AG20443 (cell line): ENCODE measurements at regions not wholly inside any gene's neighbourhood (a gene's known extent, or its start where the extent isn't known, plus 50 kb on each side); places are given as distances from the start of the nearest gene placed in this dataset.
"Not testable (repeated sequence)": the region's sequence is repeated elsewhere in the genome, so short reads cannot be mapped to it uniquely, and the experiment has no call there.

ENCODE experiments used
- DNase-seq: peaks from one replicate; pipeline ENCODE4 v3.0.0; 2012; ENCODE audit warnings: low spot score, mixed read lengths

DNA sequence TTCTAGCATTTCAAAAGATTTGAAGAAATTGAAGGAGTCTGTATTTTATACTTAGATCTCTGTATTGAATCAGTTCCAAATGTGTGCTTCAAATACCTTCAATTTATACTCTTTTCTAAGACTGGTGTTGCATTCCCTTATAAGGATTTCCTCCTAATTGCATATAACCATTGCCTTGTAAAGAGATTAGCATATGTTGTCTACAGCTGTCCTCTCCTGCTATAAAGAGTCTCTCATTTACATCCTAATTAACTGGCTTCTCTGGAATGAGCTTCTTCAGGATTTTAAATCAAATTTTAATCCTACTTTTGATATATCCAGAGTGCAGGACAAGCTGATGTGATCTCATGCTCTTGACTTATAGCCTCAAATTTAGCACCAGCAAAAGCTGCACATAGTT, 957.3 kb downstream of the XPNPEP1 start:
- no peak for DNase-seq

DNA sequence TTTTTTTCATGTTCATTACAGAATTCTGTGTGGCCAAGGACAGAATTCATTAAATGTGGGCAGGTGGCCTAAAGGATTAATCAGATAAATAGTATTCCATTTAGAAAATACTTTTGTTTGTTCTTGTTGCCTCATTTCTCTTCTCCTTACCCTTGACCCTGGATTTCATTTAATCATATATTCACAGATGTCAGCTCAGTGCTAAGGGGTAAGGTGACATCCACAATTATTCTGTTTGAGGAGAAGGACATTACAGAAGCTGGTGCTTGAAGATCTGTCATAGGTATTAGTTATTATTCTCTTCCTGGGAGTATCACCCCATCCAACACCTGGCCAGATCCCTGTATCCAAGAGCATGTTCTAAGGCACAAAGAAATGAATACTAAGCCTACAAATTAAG, 961.1 kb downstream of the XPNPEP1 start:
- DNase-seq = no peak

GRCh38 chr10:108957681-108958080, 965.6 kb downstream of the XPNPEP1 start:
- peak; percentile 24 for DNase-seq

DNA sequence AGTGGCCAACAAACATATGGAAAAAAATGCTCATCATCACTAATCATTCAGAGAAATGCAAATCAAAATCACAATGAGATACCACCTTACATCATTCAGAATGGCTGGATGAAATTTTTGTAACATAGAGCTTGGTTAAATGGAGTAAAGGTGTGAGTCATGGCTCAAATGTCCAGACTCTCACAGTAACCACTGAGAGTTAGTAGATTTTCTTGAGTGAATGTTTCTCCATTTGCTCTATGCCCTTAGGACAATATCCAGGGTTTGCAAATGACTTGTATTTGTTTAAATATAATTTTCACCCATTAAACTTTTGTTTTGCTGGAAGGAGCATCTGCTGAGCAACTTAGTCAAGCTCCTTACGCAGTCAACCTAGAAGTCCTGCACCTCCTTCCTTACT, 967.2 kb downstream of the XPNPEP1 start:
- no peak for DNase-seq

DNA sequence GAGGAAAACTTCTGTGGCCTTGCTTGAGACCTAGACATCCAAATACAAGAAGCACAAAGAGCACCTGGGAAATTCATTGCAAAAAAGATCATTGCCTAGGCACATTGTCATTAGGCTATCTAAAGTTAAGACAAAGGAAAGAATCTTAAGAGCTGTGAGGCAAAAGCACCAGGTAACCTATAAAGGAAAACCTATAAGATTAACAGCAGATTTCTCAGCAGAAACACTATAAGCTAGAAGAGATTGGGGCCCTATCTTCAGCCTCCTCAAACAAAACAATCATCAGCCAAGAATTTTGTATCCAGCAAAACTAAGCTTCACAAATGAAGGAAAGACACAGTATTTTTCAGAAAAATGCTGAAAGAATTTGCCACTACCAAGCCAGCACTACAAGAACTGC, 1003.3 kb downstream of the XPNPEP1 start:
- not testable (repeated sequence) for DNase-seq

DNA sequence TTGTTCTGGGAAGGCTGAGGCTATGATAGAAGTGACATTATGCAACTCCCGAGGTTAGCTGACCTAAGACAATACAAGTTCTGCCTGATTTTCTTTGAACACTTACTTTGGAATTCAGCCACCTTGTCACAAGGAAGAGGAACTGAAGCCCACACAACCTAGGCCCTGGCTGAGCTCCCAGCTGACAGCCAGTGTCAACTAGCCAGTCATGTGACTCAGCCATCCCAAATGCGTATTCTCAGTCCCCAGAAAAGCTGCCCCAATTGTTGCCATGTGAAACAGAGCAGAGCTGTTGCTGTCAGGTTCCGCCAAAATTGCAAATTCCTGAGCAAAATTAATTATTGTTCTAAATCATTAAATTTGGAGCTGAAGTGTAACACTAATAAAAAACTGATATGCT, 1010.0 kb downstream of the XPNPEP1 start:
- DNase-seq = no peak

DNA sequence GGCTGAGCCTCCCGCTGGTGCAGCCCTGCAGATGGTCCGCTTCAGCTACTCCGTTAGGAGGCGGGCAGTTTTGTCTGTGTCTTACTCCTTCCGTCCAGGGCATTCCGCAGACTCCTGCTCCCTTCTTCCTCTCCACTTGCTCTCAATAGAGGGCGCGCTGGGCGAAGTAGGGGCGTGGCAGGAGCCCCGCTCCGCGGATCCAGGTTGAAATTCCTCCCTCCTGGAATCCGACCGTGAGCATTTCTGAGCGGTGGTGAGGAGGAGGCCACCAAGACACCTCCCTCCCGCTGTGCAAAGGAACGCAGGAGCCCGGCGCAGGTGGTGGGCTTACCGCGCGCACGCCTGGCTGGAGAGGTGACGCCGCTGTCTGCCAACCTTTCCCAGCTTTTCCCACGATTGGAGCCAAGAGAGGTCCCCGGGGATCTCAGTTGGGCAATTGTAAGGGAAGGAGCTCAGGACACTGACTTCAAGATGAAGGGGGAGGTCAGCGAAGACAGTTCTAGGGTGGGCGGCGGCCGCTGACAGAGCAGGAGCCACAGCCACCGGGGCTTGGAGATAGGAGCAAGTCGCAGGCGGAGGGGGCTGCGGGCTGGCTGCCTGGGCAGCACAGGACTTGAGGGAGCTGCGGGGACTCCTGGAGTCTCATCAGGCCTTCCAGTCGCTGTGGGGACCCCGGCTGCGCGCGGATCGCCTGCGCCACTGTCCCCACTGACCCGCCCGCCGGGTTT, 1011.3 kb downstream of the XPNPEP1 start:
- peak; percentile 79 for DNase-seq

DNA sequence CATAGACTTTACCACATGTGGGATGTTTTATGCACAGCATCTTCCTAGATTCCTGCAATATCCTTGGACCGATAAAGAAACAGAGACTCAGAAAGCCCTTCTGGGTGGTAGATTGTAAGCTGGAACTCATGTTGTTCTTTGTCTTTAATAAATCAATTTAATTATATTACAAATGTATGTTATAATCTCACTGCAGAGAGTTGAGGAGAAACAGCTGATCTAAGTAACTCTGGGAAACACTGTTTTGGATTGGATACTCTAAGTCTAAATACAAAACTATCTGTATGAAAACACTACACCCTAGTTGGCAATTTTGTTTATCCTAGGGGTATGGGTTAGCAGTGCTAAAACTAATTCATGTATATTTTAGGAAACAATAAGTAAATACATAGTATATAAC, 1015.2 kb downstream of the XPNPEP1 start:
- no peak for DNase-seq

DNA sequence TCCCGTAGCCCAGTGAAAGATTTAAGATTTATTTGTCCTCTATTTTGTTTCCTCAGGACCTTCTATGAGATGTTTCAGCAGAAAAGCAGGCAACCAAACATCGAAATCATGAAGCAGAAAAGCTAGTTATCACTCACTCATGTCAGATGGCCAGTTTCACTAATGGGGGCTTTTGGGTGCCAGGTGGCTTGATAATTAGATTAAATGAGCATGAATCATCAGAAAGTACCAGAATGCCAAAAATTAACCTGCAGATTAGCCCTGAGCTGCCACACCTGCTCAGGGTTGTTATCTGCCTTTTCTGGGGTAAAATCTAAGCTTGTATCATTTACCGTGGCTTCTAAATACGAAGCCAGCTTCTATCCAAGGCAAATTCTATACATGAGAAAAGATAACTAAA, 1017.5 kb downstream of the XPNPEP1 start:
- DNase-seq = no peak

DNA sequence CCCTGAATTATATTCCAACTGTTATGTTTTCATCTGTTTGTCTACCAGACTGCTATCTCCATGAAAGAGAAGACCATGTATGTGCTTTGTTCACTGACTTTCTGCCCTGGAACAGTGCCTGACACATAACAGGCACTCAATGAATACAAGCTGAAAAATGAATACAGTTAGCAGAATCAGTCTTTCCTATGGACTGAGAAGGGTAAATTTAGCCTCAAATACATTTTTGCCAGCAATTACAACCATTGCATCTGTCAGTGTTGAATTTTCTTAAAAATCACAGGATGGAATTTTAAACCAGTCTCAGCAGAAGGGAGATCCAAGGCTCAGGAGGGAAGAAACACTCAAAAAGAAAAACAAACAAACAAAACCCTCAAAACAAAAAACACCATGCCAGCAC, 1018.1 kb downstream of the XPNPEP1 start:
- DNase-seq = no peak

DNA sequence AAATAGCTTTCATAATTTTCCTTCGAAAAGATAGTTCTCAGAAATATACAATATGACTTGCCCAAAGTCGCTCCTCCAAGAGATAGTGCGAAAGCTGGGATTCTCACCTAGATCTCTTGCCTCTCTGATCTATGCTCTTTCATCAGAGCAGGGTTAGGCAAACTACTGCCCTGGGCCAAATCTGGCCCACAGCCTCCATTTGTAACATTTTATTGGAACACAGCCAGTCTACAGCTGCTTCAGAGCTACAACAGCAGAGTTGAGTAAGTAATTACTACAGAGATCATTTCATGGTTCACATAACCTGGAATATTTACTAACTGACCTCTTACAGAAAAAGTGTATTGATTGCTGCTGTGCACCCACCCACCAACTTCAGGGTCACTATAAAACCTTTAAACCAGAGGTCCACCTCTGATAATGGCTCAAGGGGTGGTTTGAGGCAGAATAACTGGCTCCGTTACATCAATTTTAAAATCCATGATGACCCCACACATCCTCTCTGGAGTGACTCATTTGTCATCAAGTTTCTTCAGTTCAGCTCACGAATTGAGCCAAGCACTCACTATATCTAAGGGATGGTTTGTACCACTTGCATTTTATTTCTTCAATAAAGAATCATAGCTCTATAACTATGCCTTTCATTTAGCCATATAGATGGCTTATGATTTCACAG, 1019.0 kb downstream of the XPNPEP1 start:
- DNase-seq = no peak

- DNase-seq = no peak
Measured at GRCh38 chr10:108902619-108903285, 1020.6 kb downstream of the XPNPEP1 start.

DNA sequence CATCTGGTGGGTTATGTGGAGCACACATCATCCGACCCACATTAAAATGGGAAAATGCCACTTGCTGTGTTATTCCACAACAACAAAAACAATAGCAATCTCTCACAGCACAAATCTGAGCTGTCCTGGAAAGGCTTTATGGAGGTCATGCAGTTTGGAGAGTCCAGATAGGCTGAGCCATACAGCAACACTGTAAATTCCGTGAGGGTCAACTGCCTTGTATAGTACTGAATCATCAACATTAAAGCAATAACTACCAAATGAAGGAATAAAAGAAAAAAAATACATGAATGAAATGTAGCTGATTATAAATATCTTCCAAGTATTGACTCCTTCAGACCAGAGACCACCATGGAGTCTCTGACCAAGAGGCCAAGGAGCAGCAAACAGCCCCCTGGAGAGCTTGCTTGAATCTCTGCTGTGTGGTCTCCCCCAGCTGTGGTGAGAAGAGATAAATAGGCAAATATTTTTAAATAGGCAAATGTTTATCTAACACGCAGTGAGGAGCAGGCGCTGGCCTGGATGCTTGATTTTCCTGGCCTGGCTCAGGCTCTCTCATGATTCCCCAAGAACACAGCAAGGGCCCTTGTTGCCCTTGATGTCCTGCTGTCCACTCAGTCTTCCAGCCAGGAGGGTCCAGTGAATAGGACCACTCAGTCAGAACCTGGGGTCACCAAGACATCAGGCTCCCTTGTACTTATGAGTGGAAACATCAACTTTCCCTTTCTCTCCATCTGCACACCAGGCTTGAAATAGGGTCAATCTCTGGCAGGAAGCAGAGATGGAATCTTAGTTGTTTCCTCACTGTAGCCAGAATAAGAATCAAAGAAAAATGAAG, 1021.3 kb downstream of the XPNPEP1 start:
- no peak for DNase-seq

DNA sequence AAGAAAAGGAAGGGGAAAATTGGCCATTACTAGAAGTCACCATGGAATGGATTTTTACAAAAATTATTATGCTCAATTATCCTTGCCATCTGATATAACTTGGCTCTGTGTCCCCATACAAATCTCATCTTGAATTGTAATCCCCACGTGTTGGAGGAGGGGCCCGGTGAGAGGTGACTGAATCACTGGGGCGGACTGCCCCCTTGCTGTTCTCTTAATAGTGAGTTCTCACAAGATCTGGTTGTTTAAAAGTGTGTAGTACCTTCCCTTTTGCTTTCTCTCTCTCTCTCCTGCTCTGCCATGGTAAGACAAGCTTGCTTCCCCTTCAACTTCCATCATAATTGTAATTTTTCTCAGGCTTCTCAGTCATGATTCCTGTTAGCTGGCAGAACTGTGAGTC, 1023.6 kb downstream of the XPNPEP1 start:
- DNase-seq = no peak

GRCh38 chr10:108894402-108895301, 1028.7 kb downstream of the XPNPEP1 start:
- DNase-seq = no peak

- peak; percentile 14 for DNase-seq
Measured at GRCh38 chr10:108877095-108877561, 1046.2 kb downstream of the XPNPEP1 start.

GRCh38 chr10:108872854-108873253, 1050.5 kb downstream of the XPNPEP1 start:
- DNase-seq = no peak

GRCh38 chr10:108868881-108869280, 1054.4 kb downstream of the XPNPEP1 start:
- DNase-seq = no peak

- no peak for DNase-seq
Measured at GRCh38 chr10:108862676-108863350, 1060.5 kb downstream of the XPNPEP1 start.

- no peak for DNase-seq
Measured at GRCh38 chr10:108861181-108861754, 1062.0 kb downstream of the XPNPEP1 start.
